GM12875 (cell line): ENCODE measurements at regions not wholly inside any gene's neighbourhood (a gene's known extent, or its start where the extent isn't known, plus 50 kb on each side); places are given as distances from the start of the nearest gene placed in this dataset.
"Not testable (repeated sequence)": the region's sequence is repeated elsewhere in the genome, so short reads cannot be mapped to it uniquely, and the experiment has no call there.

Experiments
- H3K4me3 ChIP-seq: one replicate; pipeline ENCODE4 v1.5.1; 2011; ENCODE audit warnings: low read depth, low read length, control low read depth
- TF ChIP-seq, protein P1 (sequence below): IDR thresholded peaks from 2 replicates; pipeline ENCODE4 v1.5.1; 2011; ENCODE audit warnings: low read depth, mild to moderate bottlenecking, control low read depth, inconsistent platforms, low read length, moderate library complexity, borderline replicate concordance; ENCODE audit not compliant: insufficient read depth

DNA sequence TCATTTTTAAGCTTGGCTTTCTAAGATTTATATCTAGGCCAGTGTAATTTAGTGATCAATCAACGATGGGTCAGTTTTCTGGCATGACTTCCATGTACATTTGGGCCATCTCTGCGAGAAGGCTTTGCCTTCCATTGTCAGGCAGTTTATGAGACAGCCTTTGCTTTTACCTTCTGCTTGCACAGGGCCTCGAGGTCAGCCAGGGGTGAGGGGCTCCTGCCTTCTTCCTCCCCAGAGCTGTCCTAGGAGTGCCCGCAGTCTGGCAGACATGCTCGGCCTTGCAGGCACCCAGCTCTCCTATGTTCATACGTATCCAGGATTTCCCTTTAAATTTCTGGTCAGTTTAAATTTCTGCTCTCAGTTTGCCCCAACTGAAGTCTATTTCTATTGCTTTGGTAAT lies 367.2 kb downstream of the SMOC2 start:
- no peak overlapping the region for H3K4me3 ChIP-seq
- TF ChIP-seq, protein P1, sequence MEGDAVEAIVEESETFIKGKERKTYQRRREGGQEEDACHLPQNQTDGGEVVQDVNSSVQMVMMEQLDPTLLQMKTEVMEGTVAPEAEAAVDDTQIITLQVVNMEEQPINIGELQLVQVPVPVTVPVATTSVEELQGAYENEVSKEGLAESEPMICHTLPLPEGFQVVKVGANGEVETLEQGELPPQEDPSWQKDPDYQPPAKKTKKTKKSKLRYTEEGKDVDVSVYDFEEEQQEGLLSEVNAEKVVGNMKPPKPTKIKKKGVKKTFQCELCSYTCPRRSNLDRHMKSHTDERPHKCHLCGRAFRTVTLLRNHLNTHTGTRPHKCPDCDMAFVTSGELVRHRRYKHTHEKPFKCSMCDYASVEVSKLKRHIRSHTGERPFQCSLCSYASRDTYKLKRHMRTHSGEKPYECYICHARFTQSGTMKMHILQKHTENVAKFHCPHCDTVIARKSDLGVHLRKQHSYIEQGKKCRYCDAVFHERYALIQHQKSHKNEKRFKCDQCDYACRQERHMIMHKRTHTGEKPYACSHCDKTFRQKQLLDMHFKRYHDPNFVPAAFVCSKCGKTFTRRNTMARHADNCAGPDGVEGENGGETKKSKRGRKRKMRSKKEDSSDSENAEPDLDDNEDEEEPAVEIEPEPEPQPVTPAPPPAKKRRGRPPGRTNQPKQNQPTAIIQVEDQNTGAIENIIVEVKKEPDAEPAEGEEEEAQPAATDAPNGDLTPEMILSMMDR: no peak

DNA sequence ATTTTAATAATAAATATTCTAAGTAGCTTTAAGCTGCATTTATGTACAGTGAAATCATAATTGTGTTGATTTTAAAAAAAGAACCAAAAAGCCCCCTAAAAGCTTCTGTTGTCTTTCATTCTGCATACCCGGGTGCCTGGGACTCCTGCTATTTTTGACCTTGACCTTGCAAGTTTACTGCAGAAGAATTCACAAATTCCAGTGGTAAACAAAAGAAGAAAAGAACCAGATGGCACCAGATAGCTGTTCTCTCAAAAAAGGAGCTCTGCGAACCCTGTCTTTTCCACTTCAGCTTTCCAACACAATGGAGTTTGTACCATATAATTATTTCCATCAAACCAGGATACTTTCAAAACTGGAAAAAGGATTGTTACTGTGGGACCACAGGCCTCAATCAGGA lies 363.3 kb downstream of the SMOC2 start:
- TF ChIP-seq, protein P1: no peak
- H3K4me3 ChIP-seq: no peak overlapping the region

DNA sequence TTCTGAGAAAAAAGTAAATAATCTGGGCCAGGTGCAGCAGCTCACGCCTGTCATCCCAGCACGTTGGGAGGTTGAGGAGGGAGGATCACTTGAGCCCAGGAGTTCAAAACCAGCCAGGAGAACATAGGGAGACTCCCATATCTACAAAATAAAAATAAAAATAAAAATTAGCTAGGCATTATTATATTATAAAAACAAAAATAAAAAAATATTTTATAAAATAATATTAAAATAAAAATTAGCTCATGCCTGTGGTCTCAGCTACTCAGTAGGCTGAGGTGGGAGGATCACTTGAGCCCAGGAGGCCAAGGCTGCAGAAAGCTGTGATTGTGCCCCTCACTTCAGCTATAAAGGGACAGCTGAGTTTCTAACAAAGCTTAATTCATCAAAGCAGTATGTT lies 362.9 kb downstream of the SMOC2 start:
- TF ChIP-seq, protein P1: no peak
- no peak overlapping the region for H3K4me3 ChIP-seq

DNA sequence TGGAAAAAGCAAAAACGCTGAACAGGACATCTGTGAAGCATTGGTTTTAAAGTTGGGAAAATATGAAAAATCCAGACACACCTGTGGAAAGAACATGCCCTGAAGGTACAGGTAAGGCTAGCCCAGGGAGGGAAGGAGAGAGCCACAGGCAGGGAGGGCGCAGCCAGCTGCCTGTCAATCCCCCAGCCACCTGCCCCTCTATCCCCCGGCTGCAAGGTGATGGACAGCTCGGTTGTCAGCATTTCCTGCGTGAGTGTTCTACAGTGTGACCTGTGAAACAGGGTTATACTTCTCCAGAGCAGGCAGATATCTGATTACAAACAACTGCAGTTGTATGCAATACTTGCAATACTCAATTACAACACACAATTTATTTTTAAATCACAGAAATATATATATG lies 358.1 kb downstream of the SMOC2 start:
- TF ChIP-seq, protein P1: no peak

DNA sequence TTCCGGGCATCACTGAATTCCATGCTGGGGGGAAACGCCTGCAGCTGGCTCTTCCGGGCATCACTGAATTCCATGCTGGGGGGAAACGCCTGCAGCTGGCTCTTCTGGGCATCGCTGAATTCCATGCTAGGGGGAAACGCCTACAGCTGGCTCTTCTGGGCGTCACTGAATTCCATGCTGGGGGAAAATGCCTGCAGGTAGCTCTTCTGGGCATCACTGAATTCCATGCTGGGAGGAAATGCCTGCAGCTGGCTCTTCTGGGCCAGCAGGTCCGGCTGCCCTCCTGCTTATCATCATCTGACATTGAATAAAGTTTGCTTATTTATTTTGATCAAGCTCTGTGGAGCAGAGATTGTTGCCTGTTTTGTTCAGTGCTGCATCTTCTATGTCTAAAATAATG lies 355.1 kb downstream of the SMOC2 start:
- TF ChIP-seq, protein P1: no peak
- no peak overlapping the region for H3K4me3 ChIP-seq

More for the DNA sequence above, 358.1 kb downstream of the SMOC2 start:
- no peak overlapping the region for H3K4me3 ChIP-seq

DNA sequence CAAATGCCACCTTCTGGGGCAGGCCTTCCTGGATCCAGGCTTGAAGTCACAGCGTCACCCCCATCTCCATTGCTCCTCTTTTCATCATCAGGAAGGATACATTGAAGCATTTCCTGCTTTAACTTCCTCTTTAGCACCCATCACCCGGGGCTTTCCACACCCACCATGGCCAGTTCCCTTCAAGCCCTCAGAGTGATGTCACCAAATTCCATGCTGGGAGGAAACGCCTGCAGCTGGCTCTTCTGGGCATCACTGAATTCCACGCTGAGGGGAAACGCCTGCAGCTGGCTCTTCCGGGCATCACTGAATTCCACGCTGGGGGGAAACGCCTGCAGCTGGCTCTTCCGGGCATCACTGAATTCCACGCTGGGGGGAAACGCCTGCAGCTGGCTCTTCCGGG lies 354.6 kb downstream of the SMOC2 start:
- not testable (repeated sequence) for H3K4me3 ChIP-seq

DNA sequence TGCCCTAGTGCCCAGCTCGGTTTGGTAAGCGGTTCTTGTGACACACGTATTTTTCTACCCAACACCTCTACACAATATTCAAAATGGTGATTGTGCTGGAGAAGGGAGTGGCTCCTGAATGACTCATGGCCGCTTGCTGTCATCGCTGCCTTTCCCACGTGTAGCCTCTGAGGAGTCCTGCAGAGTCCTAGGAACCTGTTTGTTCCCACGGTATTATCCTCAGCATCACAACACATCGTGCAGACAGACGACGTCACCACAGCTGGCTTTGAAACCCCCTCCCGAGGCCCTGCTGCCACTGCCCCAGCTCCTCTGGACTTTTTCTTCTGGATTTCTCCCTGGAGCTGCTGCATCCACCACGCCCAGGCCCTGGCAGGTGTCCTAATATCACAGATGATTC lies 353.5 kb downstream of the SMOC2 start:
- no peak overlapping the region for H3K4me3 ChIP-seq
- TF ChIP-seq, protein P1: no peak

DNA sequence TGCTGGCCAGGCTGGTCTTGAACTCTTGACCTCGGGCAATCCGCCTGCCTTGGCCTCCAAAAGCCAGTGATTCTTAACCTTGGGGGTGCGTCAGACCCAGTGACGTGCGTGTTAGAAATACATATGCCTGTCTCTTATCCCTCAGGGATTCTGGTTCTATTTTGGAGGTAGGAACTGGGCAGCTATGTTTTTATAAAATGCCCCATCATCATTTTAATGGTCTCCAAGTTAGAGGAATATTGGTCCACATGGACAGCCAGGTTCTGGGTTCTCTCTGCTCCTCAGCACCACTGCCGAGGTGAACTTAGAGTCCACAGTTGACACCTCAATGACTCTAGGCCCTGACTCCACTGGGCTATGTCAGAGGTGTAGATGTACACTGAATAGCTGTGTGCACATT lies 352.7 kb downstream of the SMOC2 start:
- TF ChIP-seq, protein P1: no peak
- H3K4me3 ChIP-seq: no peak overlapping the region
